ENCODE measurements at regions not wholly inside any gene's neighbourhood (a gene's known extent, or its start where the extent isn't known, plus 50 kb on each side); places are given as distances from the start of the nearest gene placed in this dataset.

- DNase-seq (ENCODE audit: low spot score) = no peak
Measured at GRCh38 chr1:30329802-30330557, 393.4 kb downstream of the MATN1 start.

GRCh38 chr1:30329263-30329753 lies 394.1 kb downstream of the MATN1 start:
- no peak for DNase-seq (ENCODE audit: low spot score)

GRCh38 chr1:30328401-30329262 lies 394.8 kb downstream of the MATN1 start:
- DNase-seq (ENCODE audit: low spot score) = no peak

- no peak for DNase-seq (ENCODE audit: low spot score)
Measured at GRCh38 chr1:30328100-30328370, 395.4 kb downstream of the MATN1 start.

- no peak for DNase-seq (ENCODE audit: low spot score)
Measured at GRCh38 chr1:30327370-30328099, 395.9 kb downstream of the MATN1 start.

- no peak for DNase-seq (ENCODE audit: low spot score)
Measured at GRCh38 chr1:30325999-30326398, 397.4 kb downstream of the MATN1 start.

- DNase-seq (ENCODE audit: low spot score) = no peak
Measured at GRCh38 chr1:30325085-30325935, 398.1 kb downstream of the MATN1 start.

- DNase-seq (ENCODE audit: low spot score) = no peak
Measured at GRCh38 chr1:30324251-30325084, 398.9 kb downstream of the MATN1 start.

GRCh38 chr1:30323841-30324240 lies 399.5 kb downstream of the MATN1 start:
- no peak for DNase-seq (ENCODE audit: low spot score)

GRCh38 chr1:30323352-30323751 lies 400.0 kb downstream of the MATN1 start:
- no peak for DNase-seq (ENCODE audit: low spot score)

- DNase-seq (ENCODE audit: low spot score) = no peak
Measured at GRCh38 chr1:30322859-30323257, 400.5 kb downstream of the MATN1 start.

- no peak for DNase-seq (ENCODE audit: low spot score)
Measured at GRCh38 chr1:30321996-30322858, 401.2 kb downstream of the MATN1 start.

GRCh38 chr1:30321246-30321910 lies 402.0 kb downstream of the MATN1 start:
- no peak for DNase-seq (ENCODE audit: low spot score)

- no peak for DNase-seq (ENCODE audit: low spot score)
Measured at GRCh38 chr1:30320581-30320890, 402.8 kb downstream of the MATN1 start.

- DNase-seq (ENCODE audit: low spot score) = no peak
Measured at GRCh38 chr1:30319765-30320580, 403.4 kb downstream of the MATN1 start.

GRCh38 chr1:30318864-30319718 lies 404.3 kb downstream of the MATN1 start:
- no peak for DNase-seq (ENCODE audit: low spot score)

GRCh38 chr1:30318413-30318812 lies 405.0 kb downstream of the MATN1 start:
- DNase-seq (ENCODE audit: low spot score) = no peak

GRCh38 chr1:30317921-30318320 lies 405.5 kb downstream of the MATN1 start:
- DNase-seq (ENCODE audit: low spot score) = no peak

Measured in activated CD4-positive, alpha-beta T cell treated with anti-CD3 and anti-CD28 coated beads, Interleukin-2, Interleukin-4, amounts not matched to agents 100 ng/mL and 50 ng/mL, durations not matched to agents 16 hours and 8 hours (primary cell).